GM12864 (cell line): ENCODE measurements at regions not wholly inside any gene's neighbourhood (a gene's known extent, or its start where the extent isn't known, plus 50 kb on each side); places are given as distances from the start of the nearest gene placed in this dataset.

Experiments used
- DNase-seq: peaks from one replicate; pipeline ENCODE4 v3.0.0-alpha.2; 2011; ENCODE audit warnings: low read depth
- H3K4me3 ChIP-seq: 2 replicates; pipeline ENCODE4 v1.5.1; 2011; ENCODE audit warnings: mild to moderate bottlenecking, low read depth, low read length, control low read depth
- CTCF ChIP-seq: IDR thresholded peaks from 2 replicates; pipeline ENCODE4 v1.5.1; 2011; ENCODE audit warnings: low read depth, mild to moderate bottlenecking, moderate library complexity, low read length, control low read depth, inconsistent platforms; ENCODE audit errors: missing control alignments

GRCh38 chr3:88779482-88779881 is 327.9 kb upstream of the EPHA3 start:
- TF ChIP-seq CTCF, result no peak
- no peak for DNase-seq
- no peak overlapping the region for H3K4me3 ChIP-seq

- no peak for TF ChIP-seq CTCF
- H3K4me3 ChIP-seq, result no peak overlapping the region
- DNase-seq, result no peak
Observed at GRCh38 chr3:88784925-88785324, 322.5 kb upstream of the EPHA3 start.

GRCh38 chr3:88785841-88786240 is 321.6 kb upstream of the EPHA3 start:
- no peak overlapping the region for H3K4me3 ChIP-seq
- no peak for TF ChIP-seq CTCF
- no peak for DNase-seq

- no peak for DNase-seq
- TF ChIP-seq CTCF, result no peak
- no peak overlapping the region for H3K4me3 ChIP-seq
Observed at GRCh38 chr3:88795503-88795902, 311.9 kb upstream of the EPHA3 start.

DNA sequence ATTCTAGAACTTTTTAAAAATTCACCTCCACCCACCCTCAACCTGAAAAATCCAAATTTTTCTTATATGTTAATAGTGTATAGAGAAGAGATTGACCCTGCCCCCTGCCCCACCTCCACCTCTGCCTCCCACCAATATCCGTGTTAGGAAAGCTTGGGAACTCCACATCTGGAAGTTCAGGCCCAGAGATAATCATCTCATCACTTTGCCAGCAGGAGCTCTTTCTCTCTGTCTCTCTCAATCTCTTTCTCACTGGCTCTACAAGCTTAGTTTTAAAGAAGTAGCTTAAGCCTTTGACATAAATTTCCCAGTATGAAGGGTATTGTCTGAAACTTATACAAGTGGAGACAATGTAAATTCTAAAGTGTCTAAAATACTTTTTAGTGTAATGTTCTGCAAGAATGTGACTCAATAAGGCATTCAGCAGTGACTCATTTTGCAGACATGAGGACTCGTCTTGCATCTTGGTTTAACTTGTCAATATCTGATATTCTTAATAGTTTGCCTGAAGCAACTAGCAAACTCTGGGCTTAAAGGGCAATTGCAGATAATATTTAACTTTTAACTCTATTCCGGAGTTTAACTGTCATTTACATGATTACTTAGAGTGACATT is 299.8 kb upstream of the EPHA3 start:
- DNase-seq, result no peak
- H3K4me3 ChIP-seq, result no peak overlapping the region
- no peak for TF ChIP-seq CTCF

DNA sequence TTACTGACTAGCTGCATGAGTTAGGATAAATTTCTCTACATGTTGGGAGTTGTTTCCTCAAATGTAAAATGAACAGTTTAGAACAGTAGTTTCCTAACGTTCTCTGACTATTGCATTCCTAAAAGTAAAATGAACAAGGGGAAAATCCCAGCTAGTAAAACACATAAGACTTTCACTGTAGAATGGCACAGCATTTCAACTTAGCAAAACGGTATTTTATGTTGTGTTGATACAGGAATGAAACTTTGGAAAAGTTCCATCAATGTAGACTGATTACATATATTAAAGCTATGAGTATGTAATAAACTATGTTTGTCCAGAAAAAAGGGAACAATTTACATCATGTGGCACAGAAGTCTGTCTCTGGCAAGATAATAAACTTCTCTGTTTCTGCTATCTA is 297.4 kb upstream of the EPHA3 start:
- no peak for TF ChIP-seq CTCF
- DNase-seq, result no peak
- no peak overlapping the region for H3K4me3 ChIP-seq

DNA sequence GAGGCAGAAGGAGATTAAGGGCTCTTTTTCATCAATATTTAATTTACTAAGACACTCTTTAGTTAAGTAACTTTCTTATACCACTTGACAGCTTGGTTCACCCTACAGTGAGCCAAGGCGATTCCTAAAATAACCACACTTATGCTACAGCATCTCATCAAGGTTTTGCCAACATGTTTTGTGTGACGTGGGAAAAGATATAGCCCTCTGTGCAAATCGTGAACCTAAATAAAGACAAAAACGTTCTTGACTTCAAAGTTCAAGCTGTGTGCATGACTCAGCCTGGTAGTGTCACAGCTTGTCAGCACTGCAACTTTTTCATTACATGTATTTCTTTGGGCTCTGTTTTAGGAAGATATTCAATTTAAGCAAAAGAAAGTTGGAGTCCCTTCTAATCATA is 297.0 kb upstream of the EPHA3 start:
- H3K4me3 ChIP-seq, result no peak overlapping the region
- no peak for TF ChIP-seq CTCF
- no peak for DNase-seq
